Fibroblast of upper back skin (primary cell): ENCODE measurements at regions not wholly inside any gene's neighbourhood (a gene's known extent, or its start where the extent isn't known, plus 50 kb on each side); places are given as distances from the start of the nearest gene placed in this dataset.
"Not testable (repeated sequence)": the region's sequence is repeated elsewhere in the genome, so short reads cannot be mapped to it uniquely, and the experiment has no call there.

Experiments used
- DNase-seq: peaks from one replicate; pipeline ENCODE4 v3.0.0-alpha.2; 2013

- DNase-seq, result not testable (repeated sequence)
Measured at GRCh38 chr6:142016666-142017065, 116.1 kb upstream of the GJE1 start.

GRCh38 chr6:142015463-142015862 is 117.3 kb upstream of the GJE1 start:
- not testable (repeated sequence) for DNase-seq

- DNase-seq, result no peak
Measured at GRCh38 chr6:142015011-142015410, 117.7 kb upstream of the GJE1 start.

DNA sequence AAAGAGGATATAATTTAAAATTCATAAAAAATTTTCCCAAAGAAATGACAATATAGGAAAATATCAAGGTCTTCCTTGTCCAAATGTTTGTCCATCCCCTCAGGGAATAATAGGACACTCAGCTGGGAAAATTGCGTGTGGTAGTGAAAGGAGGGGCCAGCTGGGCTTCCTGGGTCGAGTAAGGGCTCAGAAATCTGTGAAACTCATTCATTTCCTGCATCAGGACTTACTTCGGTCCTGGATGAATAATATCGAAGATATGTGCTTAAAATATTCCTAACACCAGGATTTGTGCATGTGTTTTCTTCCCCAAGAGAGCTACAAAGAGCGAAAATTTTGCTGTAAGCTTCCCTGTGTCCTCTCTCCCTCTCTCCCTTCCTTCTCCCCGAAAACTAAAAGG is 118.2 kb upstream of the GJE1 start:
- DNase-seq, result peak; percentile 94

DNA sequence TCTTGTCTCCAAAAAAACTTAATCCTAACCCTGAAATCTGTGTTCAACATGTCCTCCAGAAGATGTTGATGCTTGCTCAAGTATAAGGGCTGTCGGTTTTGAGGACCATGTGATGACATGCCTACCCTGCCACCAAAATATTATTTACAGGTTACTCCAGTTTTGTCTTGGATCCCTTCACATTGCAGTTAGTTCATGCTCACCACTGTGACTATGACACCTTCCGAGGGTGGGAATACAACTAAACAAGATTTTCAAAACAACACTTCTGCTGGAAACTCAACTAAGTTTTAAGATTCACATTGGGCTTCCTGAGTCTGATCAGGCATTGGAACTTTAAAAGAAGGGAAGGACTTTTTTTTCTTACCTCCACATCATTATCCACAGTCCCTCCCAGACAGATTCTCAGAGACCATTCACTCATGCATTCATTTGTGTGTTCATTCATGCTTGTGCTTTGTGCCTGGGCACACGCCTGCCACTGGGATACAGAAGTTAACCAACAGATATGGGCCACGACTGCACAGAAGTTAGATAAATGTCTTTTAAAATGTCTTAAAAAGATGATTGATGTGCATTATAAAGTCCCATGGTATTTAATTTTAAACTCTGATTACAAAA is 118.7 kb upstream of the GJE1 start:
- DNase-seq, result no peak

- peak; percentile 93 for DNase-seq
Measured at GRCh38 chr6:142013287-142013686, 119.4 kb upstream of the GJE1 start.

DNA sequence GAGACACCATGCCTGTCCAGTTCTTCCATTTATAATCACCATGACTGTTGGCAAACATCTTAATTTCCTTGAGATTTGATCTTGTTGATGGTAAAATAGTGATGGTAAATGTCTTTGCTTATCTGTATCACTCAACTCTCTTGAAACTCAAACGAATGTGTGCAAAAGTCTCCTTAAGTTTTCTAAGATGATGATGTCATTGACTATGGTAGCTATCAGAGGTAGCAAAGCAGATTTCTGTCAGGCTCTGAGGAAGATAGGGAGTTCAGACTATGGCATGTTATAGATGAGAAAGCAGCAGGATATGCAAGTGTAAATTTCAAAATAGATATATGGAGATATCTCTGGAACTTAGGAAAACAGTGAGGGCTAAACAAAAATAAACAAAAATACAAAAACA is 121.0 kb upstream of the GJE1 start:
- no peak for DNase-seq

DNA sequence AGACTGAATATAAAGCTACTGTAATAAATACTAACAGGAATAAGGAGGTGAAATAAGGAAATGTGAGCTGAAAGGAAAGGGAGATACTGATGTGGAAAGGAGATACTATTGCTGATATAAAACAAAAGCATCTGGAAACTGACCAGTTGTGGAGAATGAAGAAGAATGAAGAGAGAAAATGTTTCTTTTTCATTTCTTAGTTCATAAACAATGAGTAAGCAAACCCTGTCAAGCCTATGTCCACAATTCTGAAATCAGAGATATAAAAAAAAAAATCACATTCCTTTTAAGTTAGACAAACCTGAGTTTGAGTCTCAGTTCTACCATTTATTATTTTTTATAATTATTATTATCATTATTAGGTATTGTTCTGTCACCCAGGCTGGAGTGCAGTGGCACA is 121.6 kb upstream of the GJE1 start:
- DNase-seq, result peak; percentile 45

- DNase-seq, result peak; percentile 96
Measured at GRCh38 chr6:142009647-142010046, 123.1 kb upstream of the GJE1 start.

GRCh38 chr6:142008781-142009180 is 123.9 kb upstream of the GJE1 start:
- DNase-seq, result no peak

- no peak for DNase-seq
Measured at GRCh38 chr6:142008016-142008735, 124.5 kb upstream of the GJE1 start.

GRCh38 chr6:142005021-142005420 is 127.7 kb upstream of the GJE1 start:
- no peak for DNase-seq

- DNase-seq, result no peak
Measured at GRCh38 chr6:142002825-142003405, 129.8 kb upstream of the GJE1 start.

GRCh38 chr6:141996823-141997222 is 135.9 kb upstream of the GJE1 start:
- DNase-seq, result no peak

GRCh38 chr6:141992109-141992508 is 140.6 kb upstream of the GJE1 start:
- DNase-seq, result no peak

GRCh38 chr6:141990840-141991239 is 141.9 kb upstream of the GJE1 start:
- DNase-seq, result no peak

GRCh38 chr6:141989706-141989959 is 143.1 kb upstream of the GJE1 start:
- DNase-seq, result no peak

- DNase-seq, result peak; percentile 81
Measured at GRCh38 chr6:141988954-141989705, 143.6 kb upstream of the GJE1 start.

DNA sequence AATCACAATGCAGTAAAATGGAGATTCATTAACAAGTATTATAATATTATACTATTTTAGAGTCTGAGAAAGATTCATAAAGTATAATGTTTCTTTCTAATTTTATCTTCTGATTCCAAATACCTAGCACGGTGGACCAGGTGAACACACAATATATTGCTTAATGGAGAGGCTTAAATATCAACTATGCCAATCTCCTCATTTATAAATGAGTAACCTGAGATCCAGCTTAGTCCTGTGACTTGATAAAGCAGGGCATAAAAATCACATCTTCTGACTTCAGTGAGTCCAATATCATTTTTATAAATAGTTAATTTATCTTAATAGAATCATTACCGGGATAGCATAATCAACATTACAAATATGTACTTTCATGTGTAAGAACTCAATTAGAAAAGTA is 144.4 kb upstream of the GJE1 start:
- no peak for DNase-seq

DNA sequence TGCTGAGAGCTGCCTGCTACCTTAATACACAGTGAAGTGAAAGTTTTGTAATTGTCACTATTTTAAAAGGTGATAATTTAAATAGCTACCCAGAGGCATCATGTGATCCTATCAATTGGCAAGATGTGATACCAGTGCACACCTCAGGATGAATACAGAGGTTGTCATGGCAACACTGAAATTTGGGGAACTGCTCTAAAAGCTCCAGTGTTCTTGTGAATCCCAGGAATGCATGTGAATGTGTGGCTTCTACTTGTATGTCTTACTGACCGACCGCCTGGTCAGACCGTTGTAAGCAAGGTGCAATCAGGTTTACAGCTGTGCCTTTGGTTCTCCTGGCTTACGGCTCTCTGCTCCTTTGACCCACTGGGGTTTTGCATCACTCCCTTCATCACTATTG is 146.3 kb upstream of the GJE1 start:
- DNase-seq, result peak; percentile 8

DNA sequence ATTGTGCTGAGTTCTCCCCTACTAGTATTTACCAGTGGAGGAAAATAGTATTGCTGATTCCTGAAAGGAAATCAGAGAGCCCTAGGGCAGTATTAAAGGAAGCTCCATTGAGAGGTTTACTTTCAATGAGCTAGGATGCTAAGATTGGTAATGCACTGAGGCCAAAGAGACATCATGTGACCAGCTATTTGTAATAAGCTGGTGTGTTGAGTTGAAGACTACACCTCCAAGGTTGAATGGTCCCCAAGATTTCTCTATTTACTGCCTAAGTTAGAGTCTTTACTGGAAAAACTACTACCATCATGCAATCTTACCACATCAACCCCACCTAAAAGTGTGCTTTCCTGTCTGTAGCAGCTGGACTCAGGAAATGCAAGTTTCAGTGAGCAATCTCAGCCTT is 151.5 kb upstream of the GJE1 start:
- no peak for DNase-seq

GRCh38 chr6:141977782-141978181 is 154.9 kb upstream of the GJE1 start:
- no peak for DNase-seq

- DNase-seq, result no peak
Measured at GRCh38 chr6:141976994-141977393, 155.7 kb upstream of the GJE1 start.
